ENCODE measurements at regions not wholly inside any gene's neighbourhood (a gene's known extent, or its start where the extent isn't known, plus 50 kb on each side); places are given as distances from the start of the nearest gene placed in this dataset.

DNA sequence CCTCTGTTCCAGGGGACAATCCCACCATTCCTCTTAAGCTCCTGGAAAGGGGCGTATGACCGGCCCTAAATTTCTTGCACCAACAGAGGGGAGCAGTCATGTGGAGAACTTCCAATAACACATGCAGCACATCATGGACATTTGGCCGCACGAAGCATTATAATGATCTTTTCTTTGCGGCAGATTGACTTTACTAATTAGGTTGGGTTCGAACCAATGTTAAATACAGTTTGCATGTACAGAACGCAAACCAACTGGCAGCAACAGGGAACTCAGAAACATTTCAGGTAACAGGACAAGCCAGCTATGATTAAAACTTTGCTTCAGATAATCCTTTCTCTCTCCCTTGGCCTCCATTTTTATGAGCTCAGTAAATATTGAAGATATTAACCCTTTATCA is 100.8 kb upstream of the ADPGK start:
- TF ChIP-seq, protein P1, sequence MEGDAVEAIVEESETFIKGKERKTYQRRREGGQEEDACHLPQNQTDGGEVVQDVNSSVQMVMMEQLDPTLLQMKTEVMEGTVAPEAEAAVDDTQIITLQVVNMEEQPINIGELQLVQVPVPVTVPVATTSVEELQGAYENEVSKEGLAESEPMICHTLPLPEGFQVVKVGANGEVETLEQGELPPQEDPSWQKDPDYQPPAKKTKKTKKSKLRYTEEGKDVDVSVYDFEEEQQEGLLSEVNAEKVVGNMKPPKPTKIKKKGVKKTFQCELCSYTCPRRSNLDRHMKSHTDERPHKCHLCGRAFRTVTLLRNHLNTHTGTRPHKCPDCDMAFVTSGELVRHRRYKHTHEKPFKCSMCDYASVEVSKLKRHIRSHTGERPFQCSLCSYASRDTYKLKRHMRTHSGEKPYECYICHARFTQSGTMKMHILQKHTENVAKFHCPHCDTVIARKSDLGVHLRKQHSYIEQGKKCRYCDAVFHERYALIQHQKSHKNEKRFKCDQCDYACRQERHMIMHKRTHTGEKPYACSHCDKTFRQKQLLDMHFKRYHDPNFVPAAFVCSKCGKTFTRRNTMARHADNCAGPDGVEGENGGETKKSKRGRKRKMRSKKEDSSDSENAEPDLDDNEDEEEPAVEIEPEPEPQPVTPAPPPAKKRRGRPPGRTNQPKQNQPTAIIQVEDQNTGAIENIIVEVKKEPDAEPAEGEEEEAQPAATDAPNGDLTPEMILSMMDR (IDR thresholded peaks at IDR 0.05): no peak
- TF ChIP-seq POLR2A (IDR thresholded peaks at IDR 0.05): no peak
